ENCODE measurements at regions not wholly inside any gene's neighbourhood (a gene's known extent, or its start where the extent isn't known, plus 50 kb on each side); places are given as distances from the start of the nearest gene placed in this dataset.

- TF ChIP-seq EZH2 (IDR thresholded peaks at IDR 0.05; ENCODE audit: low read length) (no peak), CTCF (optimal IDR thresholded peaks at IDR 0.05 in 1 of 3, IDR thresholded peaks at IDR 0.05 in 1 of 3, conservative IDR thresholded peaks at IDR 0.05 in 1 of 3; ENCODE audit: extremely low read depth in 1 of 3, insufficient read depth in 2 of 3, low read length in 3 of 3) (no peak)
Measured at GRCh38 chr14:65224799-65225198, 122.5 kb upstream of the MAX start.

All from keratinocyte (primary cell).